GM23338 (cell line): ENCODE measurements at regions not wholly inside any gene's neighbourhood (a gene's known extent, or its start where the extent isn't known, plus 50 kb on each side); places are given as distances from the start of the nearest gene placed in this dataset.

Source experiments
- ATAC-seq: fragments of 200-7000 bp; cut with Tn5 transposase; 3 replicates; pipeline ENCODE4 v1.9.1; 2020
- DNase-seq: peaks from one replicate; pipeline ENCODE4 v3.0.0-alpha.2; 2015; ENCODE audit warnings: low spot score
- H2AFZ ChIP-seq: fragments of 200-600 bp; sonication (generic); 2 replicates; pipeline ENCODE4 v1.8.0; 2016; ENCODE audit warnings: antibody characterized with exemption, mild to moderate bottlenecking, moderate library complexity
- H3F3A ChIP-seq: fragments of 200-600 bp; sonication (generic); replicated peaks from 2 replicates; pipeline ENCODE4 v1.8.0; 2017; ENCODE audit warnings: antibody characterized with exemption, mixed run types, low read depth
- H3K27ac ChIP-seq: fragments of 200-600 bp; sonication (generic); 2 replicates; pipeline ENCODE4 v1.6.1; 2016; ENCODE audit warnings: low read depth
- H3K27me3 ChIP-seq: fragments of 200-600 bp; sonication (generic); 2 replicates; pipeline ENCODE4 v1.8.0; 2016; ENCODE audit warnings: mild to moderate bottlenecking, mixed run types, moderate library complexity; ENCODE audit not compliant: insufficient read depth
- H3K36me3 ChIP-seq: fragments of 200-600 bp; sonication (generic); 2 replicates; pipeline ENCODE4 v1.8.0; 2016; ENCODE audit warnings: mild to moderate bottlenecking; ENCODE audit not compliant: insufficient read depth
- H3K4me1 ChIP-seq: fragments of 200-600 bp; sonication (generic); 2 replicates; pipeline ENCODE4 v1.8.0; 2016; ENCODE audit warnings: mild to moderate bottlenecking, moderate library complexity; ENCODE audit not compliant: insufficient read depth
- H3K4me2 ChIP-seq: fragments of 200-600 bp; sonication (generic); 2 replicates; pipeline ENCODE4 v1.7.1; 2017; ENCODE audit warnings: mixed run types
- H3K4me3 ChIP-seq: fragments of 200-600 bp; sonication (generic); 2 replicates; pipeline ENCODE4 v1.6.1; 2016; ENCODE audit warnings: mixed run types
- H3K79me2 ChIP-seq: fragments of 200-600 bp; sonication (generic); replicated peaks from 2 replicates; pipeline ENCODE4 v1.8.0; 2017; ENCODE audit warnings: mild to moderate bottlenecking; ENCODE audit not compliant: insufficient read depth
- H3K9me2 ChIP-seq: fragments of 200-600 bp; sonication (generic); 2 replicates; pipeline ENCODE4 v1.8.0; 2017; ENCODE audit not compliant: insufficient read depth
- H4K20me1 ChIP-seq: fragments of 200-600 bp; sonication (generic); replicated peaks from 2 replicates; pipeline ENCODE4 v1.8.0; 2017; ENCODE audit warnings: mild to moderate bottlenecking; ENCODE audit not compliant: insufficient read depth
- H3K27ac Mint-ChIP-seq: 2 replicates; pipeline ENCODE4 v1.8.0; 2020; ENCODE audit warnings: inconsistent platforms, mild to moderate bottlenecking, moderate library complexity, mixed read lengths
- H3K27me3 Mint-ChIP-seq: 3 replicates; pipeline ENCODE4 v1.8.0; 2022; ENCODE audit warnings: low read depth, mild to moderate bottlenecking, moderate library complexity, mixed read lengths, inconsistent platforms; ENCODE audit not compliant: insufficient read depth, poor library complexity
- H3K36me3 Mint-ChIP-seq: 3 replicates; pipeline ENCODE4 v1.8.0; 2021; ENCODE audit warnings: low read depth, mild to moderate bottlenecking, inconsistent platforms, moderate library complexity, mixed read lengths
- H3K4me1 Mint-ChIP-seq: 3 replicates; pipeline ENCODE4 v1.8.0; 2020; ENCODE audit warnings: mild to moderate bottlenecking, inconsistent platforms, mixed read lengths
- H3K4me3 Mint-ChIP-seq: 3 replicates; pipeline ENCODE4 v1.8.0; 2021; ENCODE audit warnings: moderate library complexity, mild to moderate bottlenecking, inconsistent platforms, mixed read lengths
- H3K9me3 Mint-ChIP-seq: 3 replicates; pipeline ENCODE4 v1.8.0; 2020; ENCODE audit warnings: moderate library complexity, mild to moderate bottlenecking, inconsistent platforms, mixed read lengths
- CREB1 ChIP-seq: fragments of 250-450 bp; sonication (Bioruptor Pico); IDR thresholded peaks from 2 replicates; pipeline ENCODE4 v1.5.0; 2020; ENCODE audit warnings: low read depth, mild to moderate bottlenecking, moderate library complexity
- EZH2 ChIP-seq: fragments of 200-600 bp; sonication (generic); IDR thresholded peaks from one replicate; pipeline ENCODE4 v1.8.0; 2017; ENCODE audit warnings: antibody characterized with exemption, mild to moderate bottlenecking, low read depth; ENCODE audit not compliant: unreplicated experiment
- EZH2phosphoT487 ChIP-seq: fragments of 200-600 bp; sonication (generic); IDR thresholded peaks from one replicate; pipeline ENCODE4 v1.8.1; 2018; ENCODE audit warnings: antibody characterized with exemption; ENCODE audit not compliant: unreplicated experiment
- JUNB ChIP-seq: IDR thresholded peaks from one replicate; pipeline ENCODE4 v1.6.1; 2016; ENCODE audit warnings: antibody characterized with exemption; ENCODE audit not compliant: unreplicated experiment
- NANOG ChIP-seq: IDR thresholded peaks from 2 replicates; pipeline ENCODE4 v1.6.1; 2016; ENCODE audit warnings: antibody characterized with exemption, borderline replicate concordance
- POLR2AphosphoS5 ChIP-seq: IDR thresholded peaks from 2 replicates; pipeline ENCODE4 v1.6.1; 2016; ENCODE audit warnings: antibody characterized with exemption, low read depth
- STAT1 ChIP-seq: IDR thresholded peaks from one replicate; pipeline ENCODE4 v1.6.1; 2016; ENCODE audit warnings: antibody characterized with exemption; ENCODE audit not compliant: unreplicated experiment
- ZNF114 ChIP-seq: fragments of 250-450 bp; sonication (Bioruptor Pico); IDR thresholded peaks from 2 replicates; pipeline ENCODE4 v1.5.0; 2020; ENCODE audit warnings: mild to moderate bottlenecking, moderate library complexity
- ZNF331 ChIP-seq: fragments of 250-450 bp; sonication (Bioruptor Pico); IDR thresholded peaks from 2 replicates; pipeline ENCODE4 v1.5.0; 2020; ENCODE audit warnings: low read depth, mild to moderate bottlenecking, moderate library complexity
- TF ChIP-seq, protein P1 (sequence below): IDR thresholded peaks from 2 replicates; pipeline ENCODE4 v1.6.1; 2016; ENCODE audit warnings: antibody characterized with exemption
- TF ChIP-seq, protein P2 (sequence below), 2 experiments: fragments of 200-600 bp in 1 of 2; sonication (generic) in 1 of 2; conservative IDR thresholded peaks; 2 replicates each; pipeline versions ENCODE4 v1.5.1 to v1.6.1; 2016 to 2017; ENCODE audit warnings: antibody characterized with exemption in 2 of 2, low read depth in 2 of 2, mild to moderate bottlenecking in 2 of 2, moderate library complexity in 1 of 2
- TF ChIP-seq, protein P3 (sequence below): fragments of 250-450 bp; sonication (Bioruptor Pico); IDR thresholded peaks from 2 replicates; pipeline ENCODE4 v1.5.0; 2020; ENCODE audit warnings: mild to moderate bottlenecking, moderate library complexity

DNA sequence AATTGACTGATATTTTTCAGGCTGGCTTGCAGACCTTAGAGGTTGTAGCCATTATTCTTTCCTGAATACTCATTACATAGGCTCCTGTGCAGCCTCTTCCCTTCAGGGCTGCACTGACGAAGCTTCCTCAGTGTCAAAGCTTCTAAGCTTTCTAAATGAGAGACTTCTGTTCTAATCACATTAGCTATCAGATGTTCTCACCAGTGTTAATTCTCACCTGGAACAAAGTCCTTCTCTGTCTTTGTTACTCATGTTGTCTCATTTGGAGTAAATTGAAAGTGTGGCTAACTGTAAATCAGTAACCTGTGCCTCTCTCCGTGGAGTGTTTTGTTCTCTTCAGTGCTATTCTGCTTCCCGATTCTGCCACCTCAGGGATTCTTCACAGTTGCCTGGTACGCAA, 76.9 kb downstream of the MC4R start:
- H4K20me1 ChIP-seq: no peaks in the 10 kb centered on the region
- no peaks in the 10 kb centered on the region for H3K36me3 Mint-ChIP-seq
- no peak overlapping the region for H3K4me3 Mint-ChIP-seq
- ATAC-seq: no peak
- no peaks in the 10 kb centered on the region for H3K9me2 ChIP-seq
- peak overlapping the region; percentile 78 for H2AFZ ChIP-seq
- no peaks in the 10 kb centered on the region for H3K36me3 ChIP-seq
- no peaks in the 10 kb centered on the region for H3K27me3 Mint-ChIP-seq
- no peaks in the 10 kb centered on the region for H3K79me2 ChIP-seq
- no peak for DNase-seq
- no peak overlapping the region for H3K4me3 ChIP-seq
- no peaks in the 10 kb centered on the region for H3K9me3 Mint-ChIP-seq
- TF ChIP-seq, protein P1, sequence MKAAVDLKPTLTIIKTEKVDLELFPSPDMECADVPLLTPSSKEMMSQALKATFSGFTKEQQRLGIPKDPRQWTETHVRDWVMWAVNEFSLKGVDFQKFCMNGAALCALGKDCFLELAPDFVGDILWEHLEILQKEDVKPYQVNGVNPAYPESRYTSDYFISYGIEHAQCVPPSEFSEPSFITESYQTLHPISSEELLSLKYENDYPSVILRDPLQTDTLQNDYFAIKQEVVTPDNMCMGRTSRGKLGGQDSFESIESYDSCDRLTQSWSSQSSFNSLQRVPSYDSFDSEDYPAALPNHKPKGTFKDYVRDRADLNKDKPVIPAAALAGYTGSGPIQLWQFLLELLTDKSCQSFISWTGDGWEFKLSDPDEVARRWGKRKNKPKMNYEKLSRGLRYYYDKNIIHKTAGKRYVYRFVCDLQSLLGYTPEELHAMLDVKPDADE: no peak
- no peak for TF ChIP-seq POLR2AphosphoS5
- no peak for TF ChIP-seq EZH2
- no peak for TF ChIP-seq JUNB
- TF ChIP-seq CREB1 (CRISPR knock-in tag): no peak
- TF ChIP-seq ZNF114 (CRISPR knock-in tag): no peak
- no peak for TF ChIP-seq ZNF331 (CRISPR knock-in tag)
- H3K4me1 Mint-ChIP-seq: no peaks in the 10 kb centered on the region
- H3F3A ChIP-seq: no peaks in the 10 kb centered on the region
- no peaks in the 10 kb centered on the region for H3K27me3 ChIP-seq
- no peaks in the 10 kb centered on the region for H3K4me1 ChIP-seq
- no peak overlapping the region for H3K27ac ChIP-seq
- no peak overlapping the region for H3K27ac Mint-ChIP-seq
- no peak overlapping the region for H3K4me2 ChIP-seq

DNA sequence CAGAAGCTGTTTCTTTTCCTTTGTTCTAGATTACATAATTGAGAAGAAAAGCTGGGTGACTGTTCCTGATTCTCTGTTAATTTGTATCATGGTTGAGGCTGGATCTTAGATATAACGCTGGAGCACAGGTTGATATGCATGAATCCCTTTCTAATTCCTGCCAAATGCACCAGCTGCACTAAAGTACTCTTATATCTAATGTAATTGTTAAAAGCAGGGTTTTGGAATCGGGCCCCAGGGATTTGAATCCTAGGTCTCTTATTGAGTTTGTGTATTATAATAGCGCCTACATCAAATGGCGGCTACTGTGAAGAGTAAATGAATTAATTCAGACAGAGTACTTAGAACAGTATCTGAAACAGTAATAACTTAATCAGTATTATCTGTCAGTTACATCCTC, 80.4 kb downstream of the MC4R start:
- Histone ChIP-seq H3K27ac (no peak overlapping the region), H3K4me2 (no peak overlapping the region), H4K20me1 (no peaks in the 10 kb centered on the region), H3K36me3 (no peaks in the 10 kb centered on the region), H3K79me2 (no peaks in the 10 kb centered on the region), H3K9me2 (no peaks in the 10 kb centered on the region), H3K4me3 (no peak overlapping the region), H3K27me3 (no peaks in the 10 kb centered on the region), H3F3A (no peaks in the 10 kb centered on the region), H3K4me1 (no peaks in the 10 kb centered on the region), H2AFZ (no peak overlapping the region)
- DNase-seq (no peak), ATAC-seq (no peak)
- Mint-ChIP-seq H3K4me1 (no peaks in the 10 kb centered on the region), H3K36me3 (no peaks in the 10 kb centered on the region), H3K27me3 (no peaks in the 10 kb centered on the region), H3K4me3 (no peak overlapping the region), H3K27ac (no peak overlapping the region), H3K9me3 (no peaks in the 10 kb centered on the region; the same call in 2 of the 3 replicates)
- TF ChIP-seq, protein P2, sequence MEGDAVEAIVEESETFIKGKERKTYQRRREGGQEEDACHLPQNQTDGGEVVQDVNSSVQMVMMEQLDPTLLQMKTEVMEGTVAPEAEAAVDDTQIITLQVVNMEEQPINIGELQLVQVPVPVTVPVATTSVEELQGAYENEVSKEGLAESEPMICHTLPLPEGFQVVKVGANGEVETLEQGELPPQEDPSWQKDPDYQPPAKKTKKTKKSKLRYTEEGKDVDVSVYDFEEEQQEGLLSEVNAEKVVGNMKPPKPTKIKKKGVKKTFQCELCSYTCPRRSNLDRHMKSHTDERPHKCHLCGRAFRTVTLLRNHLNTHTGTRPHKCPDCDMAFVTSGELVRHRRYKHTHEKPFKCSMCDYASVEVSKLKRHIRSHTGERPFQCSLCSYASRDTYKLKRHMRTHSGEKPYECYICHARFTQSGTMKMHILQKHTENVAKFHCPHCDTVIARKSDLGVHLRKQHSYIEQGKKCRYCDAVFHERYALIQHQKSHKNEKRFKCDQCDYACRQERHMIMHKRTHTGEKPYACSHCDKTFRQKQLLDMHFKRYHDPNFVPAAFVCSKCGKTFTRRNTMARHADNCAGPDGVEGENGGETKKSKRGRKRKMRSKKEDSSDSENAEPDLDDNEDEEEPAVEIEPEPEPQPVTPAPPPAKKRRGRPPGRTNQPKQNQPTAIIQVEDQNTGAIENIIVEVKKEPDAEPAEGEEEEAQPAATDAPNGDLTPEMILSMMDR (conservative IDR thresholded peaks at IDR 0.05; ENCODE audit: low read depth in 2 of 2): no peak
- no peak for TF ChIP-seq JUNB
- TF ChIP-seq, protein P1: no peak
- no peak for TF ChIP-seq POLR2AphosphoS5
- TF ChIP-seq EZH2phosphoT487: no peak
- no peak for TF ChIP-seq CREB1 (CRISPR knock-in tag)
- no peak for TF ChIP-seq ZNF331 (CRISPR knock-in tag)
- no peak for TF ChIP-seq EZH2
- TF ChIP-seq NANOG: no peak
- no peak for TF ChIP-seq STAT1
- TF ChIP-seq, protein P3, sequence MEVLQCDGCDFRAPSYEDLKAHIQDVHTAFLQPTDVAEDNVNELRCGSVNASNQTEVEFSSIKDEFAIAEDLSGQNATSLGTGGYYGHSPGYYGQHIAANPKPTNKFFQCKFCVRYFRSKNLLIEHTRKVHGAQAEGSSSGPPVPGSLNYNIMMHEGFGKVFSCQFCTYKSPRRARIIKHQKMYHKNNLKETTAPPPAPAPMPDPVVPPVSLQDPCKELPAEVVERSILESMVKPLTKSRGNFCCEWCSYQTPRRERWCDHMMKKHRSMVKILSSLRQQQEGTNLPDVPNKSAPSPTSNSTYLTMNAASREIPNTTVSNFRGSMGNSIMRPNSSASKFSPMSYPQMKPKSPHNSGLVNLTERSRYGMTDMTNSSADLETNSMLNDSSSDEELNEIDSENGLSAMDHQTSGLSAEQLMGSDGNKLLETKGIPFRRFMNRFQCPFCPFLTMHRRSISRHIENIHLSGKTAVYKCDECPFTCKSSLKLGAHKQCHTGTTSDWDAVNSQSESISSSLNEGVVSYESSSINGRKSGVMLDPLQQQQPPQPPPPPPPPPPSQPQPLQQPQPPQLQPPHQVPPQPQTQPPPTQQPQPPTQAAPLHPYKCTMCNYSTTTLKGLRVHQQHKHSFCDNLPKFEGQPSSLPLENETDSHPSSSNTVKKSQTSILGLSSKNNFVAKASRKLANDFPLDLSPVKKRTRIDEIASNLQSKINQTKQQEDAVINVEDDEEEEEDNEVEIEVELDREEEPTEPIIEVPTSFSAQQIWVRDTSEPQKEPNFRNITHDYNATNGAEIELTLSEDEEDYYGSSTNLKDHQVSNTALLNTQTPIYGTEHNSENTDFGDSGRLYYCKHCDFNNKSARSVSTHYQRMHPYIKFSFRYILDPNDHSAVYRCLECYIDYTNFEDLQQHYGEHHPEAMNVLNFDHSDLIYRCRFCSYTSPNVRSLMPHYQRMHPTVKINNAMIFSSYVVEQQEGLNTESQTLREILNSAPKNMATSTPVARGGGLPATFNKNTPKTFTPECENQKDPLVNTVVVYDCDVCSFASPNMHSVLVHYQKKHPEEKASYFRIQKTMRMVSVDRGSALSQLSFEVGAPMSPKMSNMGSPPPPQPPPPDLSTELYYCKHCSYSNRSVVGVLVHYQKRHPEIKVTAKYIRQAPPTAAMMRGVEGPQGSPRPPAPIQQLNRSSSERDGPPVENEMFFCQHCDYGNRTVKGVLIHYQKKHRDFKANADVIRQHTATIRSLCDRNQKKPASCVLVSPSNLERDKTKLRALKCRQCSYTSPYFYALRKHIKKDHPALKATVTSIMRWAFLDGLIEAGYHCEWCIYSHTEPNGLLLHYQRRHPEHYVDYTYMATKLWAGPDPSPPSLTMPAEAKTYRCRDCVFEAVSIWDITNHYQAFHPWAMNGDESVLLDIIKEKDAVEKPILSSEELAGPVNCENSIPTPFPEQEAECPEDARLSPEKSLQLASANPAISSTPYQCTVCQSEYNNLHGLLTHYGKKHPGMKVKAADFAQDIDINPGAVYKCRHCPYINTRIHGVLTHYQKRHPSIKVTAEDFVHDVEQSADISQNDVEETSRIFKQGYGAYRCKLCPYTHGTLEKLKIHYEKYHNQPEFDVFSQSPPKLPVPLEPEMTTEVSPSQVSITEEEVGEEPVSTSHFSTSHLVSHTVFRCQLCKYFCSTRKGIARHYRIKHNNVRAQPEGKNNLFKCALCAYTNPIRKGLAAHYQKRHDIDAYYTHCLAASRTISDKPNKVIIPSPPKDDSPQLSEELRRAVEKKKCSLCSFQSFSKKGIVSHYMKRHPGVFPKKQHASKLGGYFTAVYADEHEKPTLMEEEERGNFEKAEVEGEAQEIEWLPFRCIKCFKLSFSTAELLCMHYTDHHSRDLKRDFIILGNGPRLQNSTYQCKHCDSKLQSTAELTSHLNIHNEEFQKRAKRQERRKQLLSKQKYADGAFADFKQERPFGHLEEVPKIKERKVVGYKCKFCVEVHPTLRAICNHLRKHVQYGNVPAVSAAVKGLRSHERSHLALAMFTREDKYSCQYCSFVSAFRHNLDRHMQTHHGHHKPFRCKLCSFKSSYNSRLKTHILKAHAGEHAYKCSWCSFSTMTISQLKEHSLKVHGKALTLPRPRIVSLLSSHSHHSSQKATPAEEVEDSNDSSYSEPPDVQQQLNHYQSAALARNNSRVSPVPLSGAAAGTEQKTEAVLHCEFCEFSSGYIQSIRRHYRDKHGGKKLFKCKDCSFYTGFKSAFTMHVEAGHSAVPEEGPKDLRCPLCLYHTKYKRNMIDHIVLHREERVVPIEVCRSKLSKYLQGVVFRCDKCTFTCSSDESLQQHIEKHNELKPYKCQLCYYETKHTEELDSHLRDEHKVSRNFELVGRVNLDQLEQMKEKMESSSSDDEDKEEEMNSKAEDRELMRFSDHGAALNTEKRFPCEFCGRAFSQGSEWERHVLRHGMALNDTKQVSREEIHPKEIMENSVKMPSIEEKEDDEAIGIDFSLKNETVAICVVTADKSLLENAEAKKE (CRISPR knock-in tag): no peak
- TF ChIP-seq ZNF114 (CRISPR knock-in tag): no peak
